AG10803 (cell line): ENCODE measurements at regions not wholly inside any gene's neighbourhood (a gene's known extent, or its start where the extent isn't known, plus 50 kb on each side); places are given as distances from the start of the nearest gene placed in this dataset.

Experiments used
- DNase-seq: peaks from one replicate; pipeline ENCODE4 v3.0.0; 2010; ENCODE audit warnings: low read depth
- H3K4me3 ChIP-seq: 2 replicates; pipeline ENCODE4 v1.5.1; 2011; ENCODE audit warnings: mild to moderate bottlenecking, low read length, control low read depth
- TF ChIP-seq, protein P1 (sequence below): conservative IDR thresholded peaks from 2 replicates; pipeline ENCODE4 v1.5.1; 2011; ENCODE audit warnings: mild to moderate bottlenecking, low read length, control low read depth, inconsistent platforms

DNA sequence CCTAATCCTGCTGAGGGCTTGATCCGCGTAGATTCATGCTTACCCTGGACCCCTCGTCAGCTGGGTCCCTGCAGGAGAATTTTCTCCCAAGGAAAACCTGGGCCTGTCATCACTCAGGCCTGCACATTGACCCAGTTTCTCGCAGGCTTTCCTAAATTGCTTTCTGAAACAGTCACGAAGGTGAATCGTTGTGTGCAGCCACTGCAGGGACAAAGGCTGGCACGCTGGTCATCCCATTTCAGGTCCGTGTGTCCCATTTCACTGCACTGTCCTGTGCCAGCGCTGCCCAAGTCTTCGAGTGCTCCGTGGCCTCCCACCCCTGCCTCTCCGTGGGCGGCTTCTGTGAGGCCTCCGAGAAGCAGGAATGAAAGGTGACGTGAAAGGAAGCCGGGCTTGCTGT is 62.8 kb upstream of the YWHAQ start:
- H3K4me3 ChIP-seq = no peak overlapping the region
- TF ChIP-seq, protein P1, sequence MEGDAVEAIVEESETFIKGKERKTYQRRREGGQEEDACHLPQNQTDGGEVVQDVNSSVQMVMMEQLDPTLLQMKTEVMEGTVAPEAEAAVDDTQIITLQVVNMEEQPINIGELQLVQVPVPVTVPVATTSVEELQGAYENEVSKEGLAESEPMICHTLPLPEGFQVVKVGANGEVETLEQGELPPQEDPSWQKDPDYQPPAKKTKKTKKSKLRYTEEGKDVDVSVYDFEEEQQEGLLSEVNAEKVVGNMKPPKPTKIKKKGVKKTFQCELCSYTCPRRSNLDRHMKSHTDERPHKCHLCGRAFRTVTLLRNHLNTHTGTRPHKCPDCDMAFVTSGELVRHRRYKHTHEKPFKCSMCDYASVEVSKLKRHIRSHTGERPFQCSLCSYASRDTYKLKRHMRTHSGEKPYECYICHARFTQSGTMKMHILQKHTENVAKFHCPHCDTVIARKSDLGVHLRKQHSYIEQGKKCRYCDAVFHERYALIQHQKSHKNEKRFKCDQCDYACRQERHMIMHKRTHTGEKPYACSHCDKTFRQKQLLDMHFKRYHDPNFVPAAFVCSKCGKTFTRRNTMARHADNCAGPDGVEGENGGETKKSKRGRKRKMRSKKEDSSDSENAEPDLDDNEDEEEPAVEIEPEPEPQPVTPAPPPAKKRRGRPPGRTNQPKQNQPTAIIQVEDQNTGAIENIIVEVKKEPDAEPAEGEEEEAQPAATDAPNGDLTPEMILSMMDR = no peak
- DNase-seq = no peak

DNA sequence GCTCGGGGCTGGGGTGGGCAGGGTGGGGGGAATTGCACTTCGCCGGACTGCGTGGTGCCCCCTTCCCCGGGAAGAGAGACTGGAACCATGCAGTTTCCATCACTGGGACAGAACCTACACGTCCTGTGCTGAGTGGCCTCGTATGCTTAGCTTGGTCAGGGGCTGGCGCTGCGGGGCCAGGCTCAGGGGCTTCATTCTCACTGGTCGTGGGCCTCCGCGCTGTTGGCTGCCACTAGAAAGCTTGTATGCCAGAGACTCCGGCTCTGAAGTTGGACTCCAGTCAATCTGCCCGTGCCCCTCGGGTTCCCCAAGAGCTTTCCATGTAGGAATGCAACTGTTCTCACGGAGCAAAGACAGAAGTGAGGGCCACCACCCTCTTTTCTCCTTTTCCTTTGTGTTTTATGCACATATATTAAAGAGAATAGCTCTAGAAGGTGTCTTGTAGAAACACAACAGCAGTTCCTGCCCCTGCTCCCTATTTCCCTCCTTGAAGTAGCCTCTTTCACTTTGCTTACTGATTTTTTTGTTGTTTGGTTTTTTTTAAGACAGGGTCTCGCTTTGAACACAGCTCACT is 64.0 kb upstream of the YWHAQ start:
- no peak for DNase-seq
- TF ChIP-seq, protein P1 = no peak
- no peak overlapping the region for H3K4me3 ChIP-seq

DNA sequence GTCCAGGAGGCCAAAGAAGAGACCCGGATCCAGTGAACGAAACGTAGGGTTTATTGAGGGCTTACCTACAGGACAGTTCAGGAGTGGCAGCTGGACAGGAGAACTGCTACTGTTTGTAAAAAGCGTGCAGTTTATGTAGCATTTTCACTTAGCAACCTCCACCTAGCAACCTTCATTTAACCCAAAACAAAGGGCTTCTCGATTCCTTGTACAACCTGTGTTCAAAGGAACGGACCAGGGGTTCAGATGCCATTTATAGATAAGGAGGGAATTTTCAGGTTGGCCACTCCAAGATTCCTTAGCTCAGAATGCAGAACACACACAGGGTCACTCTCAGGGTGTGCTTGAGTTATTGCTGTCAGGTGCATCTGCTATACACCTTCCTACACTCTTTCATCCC is 65.1 kb upstream of the YWHAQ start:
- TF ChIP-seq, protein P1 = no peak
- H3K4me3 ChIP-seq = no peak overlapping the region
- DNase-seq = no peak

DNA sequence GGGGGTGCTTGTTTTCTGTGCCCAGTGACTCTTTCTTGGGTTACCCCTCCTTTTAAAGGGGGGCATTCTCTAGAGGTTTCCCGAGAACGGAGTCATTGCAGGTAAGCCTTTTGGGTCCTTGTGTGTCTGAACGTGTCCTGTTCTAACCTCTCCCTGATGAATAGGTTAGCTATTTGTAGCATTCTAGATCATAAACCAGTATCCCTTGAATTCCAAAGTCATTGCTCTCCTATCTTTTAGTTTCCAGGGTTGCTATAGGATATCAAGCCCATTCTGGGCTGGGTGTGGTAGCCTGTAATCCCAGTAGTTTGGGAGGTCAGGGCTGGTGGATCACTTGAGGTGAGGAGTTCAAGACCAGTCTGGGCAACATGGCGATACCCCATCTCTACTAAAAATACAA is 65.9 kb upstream of the YWHAQ start:
- no peak overlapping the region for H3K4me3 ChIP-seq
- no peak for DNase-seq
- TF ChIP-seq, protein P1 = no peak

DNA sequence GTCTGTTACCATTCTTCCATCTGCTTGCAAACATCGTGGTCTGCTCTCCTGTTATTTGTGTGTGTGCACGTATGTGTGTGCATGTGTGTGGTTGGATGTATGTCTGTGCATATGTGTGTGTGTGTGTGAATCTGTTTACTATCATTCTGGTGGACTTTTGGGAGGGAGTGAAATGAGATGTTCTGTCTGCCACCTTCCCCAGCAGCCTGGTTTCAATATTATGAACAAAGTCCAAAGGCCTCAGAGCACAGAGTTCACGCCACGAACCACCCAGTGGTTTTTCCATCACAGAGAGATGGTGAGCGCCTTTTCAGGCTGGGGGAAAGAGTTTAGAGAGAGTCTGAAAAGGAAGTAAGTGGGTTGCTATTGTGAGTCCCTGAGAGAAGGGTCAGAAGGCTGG is 67.1 kb upstream of the YWHAQ start:
- TF ChIP-seq, protein P1 = no peak
- H3K4me3 ChIP-seq = no peak overlapping the region
- DNase-seq = no peak

DNA sequence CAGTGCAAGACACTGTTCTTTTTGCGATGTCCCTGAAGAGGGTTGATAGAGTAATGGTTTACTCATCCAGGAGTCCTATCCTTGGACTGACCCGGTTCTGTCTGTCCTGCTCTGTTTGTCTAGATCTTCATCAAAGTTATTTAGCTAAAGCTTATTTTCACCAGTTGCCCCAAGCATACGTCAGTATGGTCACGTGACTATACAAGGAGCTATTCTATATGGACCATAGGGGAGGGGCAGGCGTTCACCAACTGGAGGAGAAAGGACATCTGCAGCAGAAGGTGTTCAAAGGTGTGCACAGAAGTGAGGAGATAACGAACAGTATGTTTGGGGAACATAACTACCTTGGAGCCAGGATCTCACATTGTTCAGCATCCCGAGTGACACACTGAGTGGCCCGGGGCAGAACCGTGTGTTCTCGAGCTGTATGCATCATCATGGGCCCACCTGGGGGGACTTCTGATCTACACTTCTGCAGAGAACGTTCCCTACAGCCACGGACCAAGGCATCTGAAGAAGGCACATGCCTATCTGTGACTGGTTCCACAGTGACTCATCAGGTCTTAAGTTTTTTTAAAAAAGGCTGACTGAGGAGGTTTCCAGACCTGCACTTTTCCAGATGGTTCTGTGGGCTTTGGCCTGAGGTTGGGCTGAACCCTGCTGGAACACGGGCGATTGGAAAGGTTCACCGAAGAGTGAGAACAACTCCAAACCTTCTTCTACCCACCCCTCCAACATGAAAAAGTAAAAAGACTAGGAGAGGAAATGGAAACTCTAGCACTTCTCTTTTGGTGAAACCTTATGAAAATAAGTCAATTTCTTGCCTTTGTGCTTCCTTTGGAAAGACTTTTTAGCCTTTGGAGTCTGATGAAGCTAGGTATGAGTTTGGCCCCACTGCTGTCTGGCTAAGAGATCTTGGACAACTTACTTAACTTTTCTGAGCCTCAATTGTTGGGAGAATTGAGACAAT is 68.6 kb upstream of the YWHAQ start:
- H3K4me3 ChIP-seq = no peak overlapping the region
- TF ChIP-seq, protein P1 = no peak
- peak; percentile 79 for DNase-seq

DNA sequence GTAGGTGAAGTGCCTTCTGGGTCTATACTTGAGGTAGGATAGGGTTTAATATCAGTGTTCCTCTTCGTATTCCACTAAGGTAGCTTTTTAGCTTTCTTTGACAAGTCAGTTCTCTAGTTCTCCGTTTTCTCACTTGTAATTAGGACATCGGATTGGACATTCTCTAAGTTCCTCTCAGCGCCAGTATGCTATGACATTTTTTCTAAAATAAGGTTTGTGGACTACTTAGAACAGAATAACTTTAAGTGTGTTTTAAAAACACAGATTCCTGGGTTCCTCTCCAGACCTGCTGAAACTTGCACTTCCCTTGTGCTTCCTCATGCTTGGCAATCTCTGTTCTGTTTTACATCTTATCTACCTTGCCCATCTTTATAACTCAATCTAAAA is 69.3 kb upstream of the YWHAQ start:
- no peak overlapping the region for H3K4me3 ChIP-seq
- DNase-seq = no peak
- TF ChIP-seq, protein P1 = no peak
